PFSK-1 (cell line): ENCODE measurements at regions not wholly inside any gene's neighbourhood (a gene's known extent, or its start where the extent isn't known, plus 50 kb on each side); places are given as distances from the start of the nearest gene placed in this dataset.

Experiments
- FOXP2 ChIP-seq: optimal IDR thresholded peaks from 2 replicates; pipeline ENCODE3; 2011; ENCODE audit warnings: borderline replicate concordance, control low read depth, inconsistent platforms; ENCODE audit not compliant: insufficient read depth; ENCODE audit errors: extremely low read length, extremely low read depth
- POLR2AphosphoS5 ChIP-seq: IDR thresholded peaks from 2 replicates; pipeline ENCODE4 v1.6.1; 2012; ENCODE audit warnings: low read depth, mild to moderate bottlenecking, control low read depth, low read length, moderate library complexity
- REST ChIP-seq, 2 experiments: IDR thresholded peaks; 2 replicates each; pipeline versions ENCODE4 v1.6.1 to v1.8.0; 2011 to 2012; ENCODE audit warnings: low read depth in 2 of 2, low read length in 2 of 2, control low read depth in 1 of 2, inconsistent platforms in 1 of 2, mild to moderate bottlenecking in 1 of 2, moderate library complexity in 1 of 2; ENCODE audit not compliant: insufficient read depth in 1 of 2
- SIN3A ChIP-seq: IDR thresholded peaks from 2 replicates; pipeline ENCODE4 v1.6.1; 2012; ENCODE audit warnings: mild to moderate bottlenecking, low read length, moderate library complexity, borderline replicate concordance; ENCODE audit not compliant: insufficient read depth
- TAF1 ChIP-seq: IDR thresholded peaks from 2 replicates; pipeline ENCODE4 v1.6.1; 2012; ENCODE audit warnings: low read length, control low read depth, borderline replicate concordance; ENCODE audit not compliant: insufficient read depth

DNA sequence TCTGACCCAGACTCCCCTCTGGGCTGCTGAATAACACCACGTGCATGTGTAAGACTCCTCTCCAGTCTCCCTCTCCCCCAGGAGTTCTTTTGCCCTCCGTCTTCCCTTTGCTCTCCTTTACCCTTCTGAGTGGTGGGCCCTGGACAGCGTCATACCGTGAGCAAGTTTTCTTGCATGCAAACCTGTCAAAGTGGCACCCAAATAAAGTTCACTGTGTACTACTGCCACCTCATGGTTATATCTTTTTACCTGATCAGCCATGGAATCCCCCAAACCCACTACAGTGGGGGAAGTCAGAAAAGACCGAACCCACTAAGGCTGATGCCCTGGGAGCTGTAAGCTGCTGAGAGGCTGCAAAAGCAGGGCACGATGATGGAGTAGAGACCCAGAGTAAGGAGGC lies 131.1 kb upstream of the VRK1 start:
- TF ChIP-seq POLR2AphosphoS5 (no peak), REST (IDR thresholded peaks at IDR 0.05; ENCODE audit: insufficient read depth in 1 of 2, low read depth in 2 of 2, low read length in 2 of 2) (no peak), SIN3A (no peak), TAF1 (no peak), FOXP2 (no peak)

- TF ChIP-seq REST (IDR thresholded peaks at IDR 0.05; ENCODE audit: insufficient read depth in 1 of 2, low read depth in 2 of 2, low read length in 2 of 2) (no peak), FOXP2 (no peak), SIN3A (no peak), TAF1 (no peak), POLR2AphosphoS5 (no peak)
Measured at GRCh38 chr14:96670391-96670790, 126.8 kb upstream of the VRK1 start.

DNA sequence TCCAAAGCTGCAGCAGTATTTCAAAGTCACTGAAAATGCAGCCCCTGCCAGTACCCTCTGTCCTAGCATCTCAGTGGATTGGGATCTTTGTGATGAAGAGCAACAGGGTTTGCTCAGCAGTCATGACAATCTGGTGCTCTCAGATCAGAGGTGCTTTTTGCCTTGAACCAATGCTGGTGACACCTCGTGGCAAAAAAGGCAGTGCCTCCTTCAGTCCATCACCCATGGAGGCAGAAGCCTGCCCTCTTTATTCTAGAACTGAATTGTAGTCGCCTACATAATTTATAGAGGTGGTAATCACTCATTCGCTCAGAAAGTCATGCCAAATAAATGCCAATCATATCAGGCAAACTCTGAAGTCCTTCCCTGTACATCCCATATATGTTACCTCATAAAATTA lies 126.0 kb upstream of the VRK1 start:
- TF ChIP-seq FOXP2, result no peak
- TF ChIP-seq SIN3A, result no peak
- no peak for TF ChIP-seq REST (IDR thresholded peaks at IDR 0.05; ENCODE audit: insufficient read depth in 1 of 2, low read depth in 2 of 2, low read length in 2 of 2)
- TF ChIP-seq TAF1, result no peak

GRCh38 chr14:96673706-96674105 lies 123.5 kb upstream of the VRK1 start:
- no peak for TF ChIP-seq POLR2AphosphoS5
- no peak for TF ChIP-seq TAF1
- TF ChIP-seq SIN3A, result no peak
- no peak for TF ChIP-seq REST (IDR thresholded peaks at IDR 0.05; ENCODE audit: insufficient read depth in 1 of 2, low read depth in 2 of 2, low read length in 2 of 2)
- no peak for TF ChIP-seq FOXP2

GRCh38 chr14:96674121-96674520 lies 123.1 kb upstream of the VRK1 start:
- TF ChIP-seq SIN3A (no peak), POLR2AphosphoS5 (no peak), TAF1 (no peak), REST (IDR thresholded peaks at IDR 0.05; ENCODE audit: insufficient read depth in 1 of 2, low read depth in 2 of 2, low read length in 2 of 2) (no peak), FOXP2 (no peak)
